ENCODE measurements at regions not wholly inside any gene's neighbourhood (a gene's known extent, or its start where the extent isn't known, plus 50 kb on each side); places are given as distances from the start of the nearest gene placed in this dataset.

- Histone ChIP-seq H3K4me3 (ENCODE audit: low read length, poor library complexity, severe bottlenecking) (no peak overlapping the region), H3K4me2 (ENCODE audit: low read depth, low read length, poor library complexity, severe bottlenecking) (no peak overlapping the region), H3K4me1 (ENCODE audit: insufficient read depth, low read length, poor library complexity, severe bottlenecking) (no peaks in the 10 kb centered on the region), H2AFZ (ENCODE audit: low read length) (no peak overlapping the region), H3K79me2 (ENCODE audit: insufficient read depth, low read length) (no peaks in the 10 kb centered on the region), H3K9me3 (ENCODE audit: insufficient read depth, low read depth, low read length) (no peaks in the 10 kb centered on the region), H3K36me3 (ENCODE audit: insufficient read depth, low read length) (no peaks in the 10 kb centered on the region), H3K27me3 (ENCODE audit: insufficient read depth, low read length, poor library complexity, severe bottlenecking) (no peaks in the 10 kb centered on the region), H3F3A (ENCODE audit: low read depth) (no peaks in the 10 kb centered on the region), H3K9ac (ENCODE audit: low read depth, low read length, poor library complexity, severe bottlenecking) (no peak overlapping the region), H3K9me2 (replicated peaks; ENCODE audit: low read depth, low read length) (no peaks in the 10 kb centered on the region), H4K20me1 (ENCODE audit: insufficient read depth, low read length, poor library complexity, severe bottlenecking) (no peaks in the 10 kb centered on the region)
- TF ChIP-seq EZH2phosphoT487 (IDR thresholded peaks at IDR 0.05; ENCODE audit: borderline replicate concordance) (no peak), CTCF (conservative IDR thresholded peaks at IDR 0.05; ENCODE audit: low read length) (no peak)
These were observed 337.6 kb downstream of the CDC14C start for GRCh38 chr7:49261928-49262327.

- no peak overlapping the region for H3K9ac ChIP-seq (ENCODE audit: low read depth, low read length, poor library complexity, severe bottlenecking)
- no peaks in the 10 kb centered on the region for H3K9me2 ChIP-seq (replicated peaks; ENCODE audit: low read depth, low read length)
- H3K4me3 ChIP-seq (ENCODE audit: low read length, poor library complexity, severe bottlenecking): no peak overlapping the region
- no peaks in the 10 kb centered on the region for H3K79me2 ChIP-seq (ENCODE audit: insufficient read depth, low read length)
- H3K4me2 ChIP-seq (ENCODE audit: low read depth, low read length, poor library complexity, severe bottlenecking): no peak overlapping the region
- no peaks in the 10 kb centered on the region for H3K4me1 ChIP-seq (ENCODE audit: insufficient read depth, low read length, poor library complexity, severe bottlenecking)
- no peaks in the 10 kb centered on the region for H3K9me3 ChIP-seq (ENCODE audit: insufficient read depth, low read depth, low read length)
- no peak for TF ChIP-seq EZH2phosphoT487 (IDR thresholded peaks at IDR 0.05; ENCODE audit: borderline replicate concordance)
- H3K36me3 ChIP-seq (ENCODE audit: insufficient read depth, low read length): no peaks in the 10 kb centered on the region
- no peaks in the 10 kb centered on the region for H3K27me3 ChIP-seq (ENCODE audit: insufficient read depth, low read length, poor library complexity, severe bottlenecking)
- no peaks in the 10 kb centered on the region for H3F3A ChIP-seq (ENCODE audit: low read depth)
- H2AFZ ChIP-seq (ENCODE audit: low read length): no peak overlapping the region
- no peaks in the 10 kb centered on the region for H4K20me1 ChIP-seq (ENCODE audit: insufficient read depth, low read length, poor library complexity, severe bottlenecking)
These were observed 340.2 kb downstream of the CDC14C start for GRCh38 chr7:49264530-49264929.

- H2AFZ ChIP-seq (ENCODE audit: low read length): no peak overlapping the region
These were observed 349.6 kb downstream of the CDC14C start for GRCh38 chr7:49273897-49274296.

More at GRCh38 chr7:49273897-49274296, 349.6 kb downstream of the CDC14C start:
- Histone ChIP-seq H3K9me2 (replicated peaks; ENCODE audit: low read depth, low read length) (no peaks in the 10 kb centered on the region), H3F3A (ENCODE audit: low read depth) (no peaks in the 10 kb centered on the region), H3K4me3 (ENCODE audit: low read length, poor library complexity, severe bottlenecking) (no peak overlapping the region), H3K79me2 (ENCODE audit: insufficient read depth, low read length) (no peaks in the 10 kb centered on the region), H3K4me2 (ENCODE audit: low read depth, low read length, poor library complexity, severe bottlenecking) (no peak overlapping the region), H4K20me1 (ENCODE audit: insufficient read depth, low read length, poor library complexity, severe bottlenecking) (no peaks in the 10 kb centered on the region), H3K9me3 (ENCODE audit: insufficient read depth, low read depth, low read length) (no peaks in the 10 kb centered on the region), H3K27me3 (ENCODE audit: insufficient read depth, low read length, poor library complexity, severe bottlenecking) (no peaks in the 10 kb centered on the region), H3K36me3 (ENCODE audit: insufficient read depth, low read length) (no peaks in the 10 kb centered on the region), H3K9ac (ENCODE audit: low read depth, low read length, poor library complexity, severe bottlenecking) (no peak overlapping the region), H3K4me1 (ENCODE audit: insufficient read depth, low read length, poor library complexity, severe bottlenecking) (no peaks in the 10 kb centered on the region)
- no peak for TF ChIP-seq CTCF (conservative IDR thresholded peaks at IDR 0.05; ENCODE audit: low read length)
- no peak for TF ChIP-seq EZH2phosphoT487 (IDR thresholded peaks at IDR 0.05; ENCODE audit: borderline replicate concordance)

All from Loucy (cell line).